SH-SY5Y (cell line): ENCODE measurements at regions not wholly inside any gene's neighbourhood (a gene's known extent, or its start where the extent isn't known, plus 50 kb on each side); places are given as distances from the start of the nearest gene placed in this dataset.

ENCODE experiments used
- GATA2 ChIP-seq: IDR thresholded peaks from 2 replicates; pipeline ENCODE4 v1.6.1; 2011; ENCODE audit warnings: mild to moderate bottlenecking, low read depth, low read length
- GATA3 ChIP-seq: IDR thresholded peaks from 2 replicates; pipeline ENCODE4 v1.6.1; 2011; ENCODE audit warnings: low read depth, mild to moderate bottlenecking, low read length, moderate library complexity

DNA sequence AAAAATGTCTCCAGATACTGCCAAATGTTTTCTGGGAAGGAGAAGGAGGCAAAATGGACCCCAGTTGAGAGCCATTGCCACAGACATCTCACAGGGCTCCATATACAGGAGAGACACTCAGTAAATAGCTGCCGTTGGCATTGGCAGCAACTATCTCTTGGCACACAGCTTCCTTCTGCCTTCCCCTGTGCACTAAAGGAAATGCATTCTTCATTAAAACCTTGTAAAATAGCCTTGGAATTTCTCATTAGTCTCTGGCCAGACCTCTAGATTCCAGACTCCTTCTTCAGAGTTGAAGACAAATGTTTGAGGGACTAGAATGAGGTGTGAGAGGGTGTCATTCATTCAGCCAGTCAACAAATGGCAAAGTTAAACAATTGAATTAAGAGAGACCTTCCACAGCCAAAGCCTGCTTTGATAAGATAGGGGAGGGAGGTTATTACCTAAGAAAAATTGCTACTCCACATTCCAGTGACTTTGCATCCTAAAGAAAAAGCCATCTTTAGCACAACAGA, 223.9 kb upstream of the HS3ST3A1 start:
- TF ChIP-seq GATA2 (no peak), GATA3 (no peak)
